Sigmoid colon (tissue), 4 donors: ENCODE measurements at regions not wholly inside any gene's neighbourhood (a gene's known extent, or its start where the extent isn't known, plus 50 kb on each side); places are given as distances from the start of the nearest gene placed in this dataset.

Source experiments
- POLR2A ChIP-seq, 2 donors: fragments of 450-650 bp; IDR thresholded peaks; one replicate each; pipeline ENCODE4 v1.6.1; 2016; ENCODE audit warnings: antibody characterized with exemption in 2 of 2, mild to moderate bottlenecking in 2 of 2, moderate library complexity in 2 of 2
- POLR2AphosphoS5 ChIP-seq, 4 donors: sonication (generic); formaldehyde crosslinking; IDR thresholded peaks; one replicate each; pipeline ENCODE4 v1.6.1; 2017; ENCODE audit warnings: antibody characterized with exemption in 4 of 4
- TF ChIP-seq, protein P1 (sequence below), 4 experiments: fragments of 450-650 bp in 3 of 4; fragments of 200-600 bp in 1 of 4; IDR thresholded peaks; one replicate each; pipeline ENCODE4 v1.5.1; 2016 to 2019; ENCODE audit warnings: antibody characterized with exemption in 4 of 4, mild to moderate bottlenecking in 3 of 4, moderate library complexity in 2 of 4

DNA sequence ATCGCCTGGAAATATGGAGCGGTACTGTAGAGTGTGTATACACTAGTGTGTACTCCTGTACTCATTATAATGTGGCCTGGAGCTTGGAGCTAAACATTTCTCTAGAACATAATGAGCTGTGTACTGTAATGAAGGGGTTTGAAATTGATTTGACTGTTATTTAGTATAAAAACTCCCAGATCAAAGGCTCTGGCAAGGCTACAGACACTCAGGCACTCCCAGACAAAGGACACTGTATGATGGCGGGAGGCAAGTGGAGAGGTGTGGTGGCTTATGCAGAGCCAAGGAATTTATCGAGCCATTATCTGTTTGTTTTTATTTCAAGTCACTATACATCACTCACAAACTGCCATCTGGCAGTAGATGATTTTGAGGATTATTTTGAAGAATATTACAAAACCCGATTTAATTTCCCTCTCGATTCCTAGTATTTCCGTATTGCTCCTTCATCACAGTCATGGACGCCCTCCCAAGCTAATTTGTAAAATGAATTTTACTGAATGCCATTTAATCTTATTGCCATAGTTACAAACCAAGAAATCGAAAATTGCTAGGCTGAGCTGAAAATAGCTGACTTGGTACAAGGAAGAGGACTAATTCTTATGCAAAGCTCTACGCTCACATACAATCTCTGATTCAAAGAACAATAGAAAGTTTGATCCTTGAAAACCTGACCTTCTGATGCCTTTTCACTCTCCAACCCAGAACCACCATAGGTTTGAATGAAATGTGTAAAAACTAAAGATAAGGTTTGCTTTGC, 240.2 kb upstream of the SEMA6A start:
- TF ChIP-seq, protein P1, sequence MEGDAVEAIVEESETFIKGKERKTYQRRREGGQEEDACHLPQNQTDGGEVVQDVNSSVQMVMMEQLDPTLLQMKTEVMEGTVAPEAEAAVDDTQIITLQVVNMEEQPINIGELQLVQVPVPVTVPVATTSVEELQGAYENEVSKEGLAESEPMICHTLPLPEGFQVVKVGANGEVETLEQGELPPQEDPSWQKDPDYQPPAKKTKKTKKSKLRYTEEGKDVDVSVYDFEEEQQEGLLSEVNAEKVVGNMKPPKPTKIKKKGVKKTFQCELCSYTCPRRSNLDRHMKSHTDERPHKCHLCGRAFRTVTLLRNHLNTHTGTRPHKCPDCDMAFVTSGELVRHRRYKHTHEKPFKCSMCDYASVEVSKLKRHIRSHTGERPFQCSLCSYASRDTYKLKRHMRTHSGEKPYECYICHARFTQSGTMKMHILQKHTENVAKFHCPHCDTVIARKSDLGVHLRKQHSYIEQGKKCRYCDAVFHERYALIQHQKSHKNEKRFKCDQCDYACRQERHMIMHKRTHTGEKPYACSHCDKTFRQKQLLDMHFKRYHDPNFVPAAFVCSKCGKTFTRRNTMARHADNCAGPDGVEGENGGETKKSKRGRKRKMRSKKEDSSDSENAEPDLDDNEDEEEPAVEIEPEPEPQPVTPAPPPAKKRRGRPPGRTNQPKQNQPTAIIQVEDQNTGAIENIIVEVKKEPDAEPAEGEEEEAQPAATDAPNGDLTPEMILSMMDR (IDR thresholded peaks at IDR 0.05): no peak
- TF ChIP-seq POLR2A (IDR thresholded peaks at IDR 0.05): no peak
- TF ChIP-seq POLR2AphosphoS5 (IDR thresholded peaks at IDR 0.05): no peak
